A673 (cell line): ENCODE measurements at regions not wholly inside any gene's neighbourhood (a gene's known extent, or its start where the extent isn't known, plus 50 kb on each side); places are given as distances from the start of the nearest gene placed in this dataset.

ENCODE experiments used
- BruUV-seq: library from RNA; stranded (reverse); fragments of 400-500 nt; replicated peaks from 2 replicates; lab custom pipeline; 2021; lab: Mats Ljungman, UMichigan
- CTCF ChIA-PET: fragments of 300-600 bp; sonication (Branson Sonifier 250); formaldehyde crosslinking; loops from one replicate; lab custom pipeline; 2022; ENCODE audit warnings: antibody characterized with exemption; lab: Charles Lee
- POLR2A ChIA-PET: fragments of 300-600 bp; sonication (Branson Sonifier 250); formaldehyde crosslinking; loops from one replicate; lab custom pipeline; 2022; ENCODE audit warnings: antibody characterized with exemption; ENCODE audit not compliant: low non-redundant PET; lab: Charles Lee
- DNase-seq: peaks from one replicate; pipeline ENCODE4 v3.0.0-alpha.2; 2015; ENCODE audit warnings: low spot score
- H3K27ac ChIP-seq: fragments of 200-600 bp; sonication (generic); 2 replicates; pipeline ENCODE4 v1.5.1; 2016; ENCODE audit warnings: mixed run types, low read depth, mild to moderate bottlenecking, mixed read lengths, antibody characterized with exemption, low read length; ENCODE audit not compliant: poor library complexity, severe bottlenecking
- H3K27me3 ChIP-seq: fragments of 200-600 bp; sonication (generic); replicated peaks from 2 replicates; pipeline ENCODE4 v1.6.1; 2017; ENCODE audit warnings: mixed run types, low read depth, mild to moderate bottlenecking, mixed read lengths, antibody characterized with exemption, low read length; ENCODE audit not compliant: insufficient read depth, poor library complexity
- H3K36me3 ChIP-seq: fragments of 200-600 bp; sonication (generic); 2 replicates; pipeline ENCODE4 v1.6.1; 2016; ENCODE audit warnings: mixed run types, mild to moderate bottlenecking, mixed read lengths, antibody characterized with exemption, low read length; ENCODE audit not compliant: insufficient read depth, poor library complexity, severe bottlenecking
- H3K4me1 ChIP-seq: fragments of 200-600 bp; sonication (generic); 2 replicates; pipeline ENCODE4 v1.6.1; 2017; ENCODE audit warnings: mixed run types, mild to moderate bottlenecking, mixed read lengths, antibody characterized with exemption, low read length; ENCODE audit not compliant: insufficient read depth, poor library complexity, severe bottlenecking
- H3K4me3 ChIP-seq: fragments of 200-600 bp; sonication (generic); 2 replicates; pipeline ENCODE4 v1.5.1; 2016; ENCODE audit warnings: low read depth, mixed run types, mild to moderate bottlenecking, mixed read lengths, low read length; ENCODE audit not compliant: poor library complexity, severe bottlenecking
- H3K9me3 ChIP-seq: fragments of 200-600 bp; sonication (generic); 2 replicates; pipeline ENCODE4 v1.6.1; 2016; ENCODE audit warnings: mixed run types, low read depth, mild to moderate bottlenecking, mixed read lengths, antibody characterized with exemption, low read length; ENCODE audit not compliant: poor library complexity, severe bottlenecking
- EZH2 ChIP-seq: fragments of 200-600 bp; sonication (generic); IDR thresholded peaks from 2 replicates; pipeline ENCODE4 v1.6.1; 2017; ENCODE audit warnings: borderline replicate concordance, low read depth, mild to moderate bottlenecking, mixed read lengths, antibody characterized with exemption, low read length; ENCODE audit not compliant: poor library complexity, severe bottlenecking
- intact Hi-C: fragments of 100-400 bp; cut with micrococcal nuclease; formaldehyde crosslinking; loops from one replicate; pipeline ENCODE4 v1.10.0; 2022; ENCODE audit not compliant: unreplicated experiment
- TF ChIP-seq, protein P1 (sequence below): fragments of 300-800, 200-600 bp; sonication (generic); conservative IDR thresholded peaks from 2 replicates; pipeline ENCODE4 v1.5.1; 2017; ENCODE audit warnings: low read depth, mild to moderate bottlenecking, antibody characterized with exemption, low read length, moderate library complexity, mixed read lengths

DNA sequence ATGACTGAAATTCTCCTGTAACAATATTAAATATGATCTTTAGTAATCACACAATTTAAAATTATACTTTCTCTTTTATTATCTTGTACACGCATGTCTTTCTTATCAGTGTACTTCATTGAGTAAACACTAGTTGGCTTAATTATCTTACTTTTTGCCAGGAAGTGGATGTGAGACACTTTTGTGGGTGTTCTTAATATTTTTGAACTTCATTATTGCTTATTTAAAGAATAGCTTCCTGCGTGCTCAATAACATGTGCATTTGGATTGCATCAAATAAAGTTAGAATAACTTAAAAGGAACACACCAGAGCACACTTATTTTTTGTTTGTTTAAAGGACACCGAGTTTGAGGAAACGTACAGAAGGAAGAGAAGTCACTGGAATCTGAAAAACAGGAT is 128.5 kb upstream of the VEGFC start:
- Histone ChIP-seq H3K27me3 (no peaks in the 10 kb centered on the region), H3K4me1 (no peaks in the 10 kb centered on the region), H3K4me3 (no peak overlapping the region), H3K27ac (no peak overlapping the region), H3K36me3 (no peaks in the 10 kb centered on the region), H3K9me3 (no peaks in the 10 kb centered on the region)
- CTCF ChIA-PET: no interaction called here
- intact Hi-C loops: no loop called here
- no TSS peak for BruUV-seq
- POLR2A ChIA-PET: no interaction called here
- DNase-seq: no peak
- TF ChIP-seq, protein P1, sequence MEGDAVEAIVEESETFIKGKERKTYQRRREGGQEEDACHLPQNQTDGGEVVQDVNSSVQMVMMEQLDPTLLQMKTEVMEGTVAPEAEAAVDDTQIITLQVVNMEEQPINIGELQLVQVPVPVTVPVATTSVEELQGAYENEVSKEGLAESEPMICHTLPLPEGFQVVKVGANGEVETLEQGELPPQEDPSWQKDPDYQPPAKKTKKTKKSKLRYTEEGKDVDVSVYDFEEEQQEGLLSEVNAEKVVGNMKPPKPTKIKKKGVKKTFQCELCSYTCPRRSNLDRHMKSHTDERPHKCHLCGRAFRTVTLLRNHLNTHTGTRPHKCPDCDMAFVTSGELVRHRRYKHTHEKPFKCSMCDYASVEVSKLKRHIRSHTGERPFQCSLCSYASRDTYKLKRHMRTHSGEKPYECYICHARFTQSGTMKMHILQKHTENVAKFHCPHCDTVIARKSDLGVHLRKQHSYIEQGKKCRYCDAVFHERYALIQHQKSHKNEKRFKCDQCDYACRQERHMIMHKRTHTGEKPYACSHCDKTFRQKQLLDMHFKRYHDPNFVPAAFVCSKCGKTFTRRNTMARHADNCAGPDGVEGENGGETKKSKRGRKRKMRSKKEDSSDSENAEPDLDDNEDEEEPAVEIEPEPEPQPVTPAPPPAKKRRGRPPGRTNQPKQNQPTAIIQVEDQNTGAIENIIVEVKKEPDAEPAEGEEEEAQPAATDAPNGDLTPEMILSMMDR: no peak
- TF ChIP-seq EZH2: no peak

DNA sequence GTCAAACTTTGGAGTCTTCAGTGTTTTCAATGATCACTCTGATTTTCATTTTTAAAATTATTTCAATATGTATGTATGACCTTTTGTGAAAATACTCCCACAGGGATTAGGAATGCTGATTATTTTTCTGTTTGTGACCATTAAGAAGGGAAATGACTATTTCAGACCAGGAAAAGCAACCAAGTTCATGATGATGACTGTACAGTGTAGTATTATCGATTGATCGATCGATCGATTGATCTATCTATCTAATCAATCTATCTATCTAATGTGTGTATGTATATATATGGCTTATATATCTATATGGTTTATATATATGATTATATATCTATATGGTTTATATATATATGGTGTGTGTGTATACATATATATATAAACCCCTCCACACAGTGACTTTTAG is 131.5 kb upstream of the VEGFC start:
- CTCF ChIA-PET: no interaction called here
- BruUV-seq: no TSS peak
- DNase-seq: no peak
- no peak overlapping the region for H3K27ac ChIP-seq
- H3K4me3 ChIP-seq: no peak overlapping the region
- no peaks in the 10 kb centered on the region for H3K27me3 ChIP-seq
- POLR2A ChIA-PET: no interaction called here
- TF ChIP-seq, protein P1: no peak
- TF ChIP-seq EZH2: no peak
- no peaks in the 10 kb centered on the region for H3K9me3 ChIP-seq
- H3K36me3 ChIP-seq: no peaks in the 10 kb centered on the region
- intact Hi-C loops: no loop called here
- peaks cover 7% of the 10 kb centered on the region for H3K4me1 ChIP-seq

DNA sequence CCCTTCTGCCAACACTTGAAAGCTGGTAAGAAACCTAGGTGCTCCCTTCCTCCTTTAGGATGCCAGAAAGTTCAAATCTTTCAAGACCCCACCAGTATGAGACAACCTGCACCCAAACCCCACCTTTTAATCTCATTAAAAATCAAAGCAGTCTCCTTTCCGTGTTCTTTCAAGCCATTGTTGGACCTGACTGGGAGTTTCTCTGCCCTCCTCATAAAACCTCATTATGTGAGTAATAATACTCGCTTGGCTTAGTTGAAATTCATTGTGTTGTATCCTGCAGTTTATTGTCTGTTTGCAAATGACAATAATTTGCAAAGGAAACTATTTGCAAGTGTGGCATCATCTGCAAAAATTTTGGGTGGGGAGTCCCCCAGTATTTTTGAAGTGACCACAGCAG is 133.2 kb upstream of the VEGFC start:
- Histone ChIP-seq H3K36me3 (no peaks in the 10 kb centered on the region), H3K4me1 (peaks cover 7% of the 10 kb centered on the region), H3K27me3 (no peaks in the 10 kb centered on the region), H3K9me3 (no peaks in the 10 kb centered on the region), H3K4me3 (no peak overlapping the region), H3K27ac (no peak overlapping the region)
- no peak for TF ChIP-seq EZH2
- TF ChIP-seq, protein P1: no peak
- no peak for DNase-seq
- ChIA-PET POLR2A (no interaction called here), CTCF (no interaction called here)
- no TSS peak for BruUV-seq
- intact Hi-C loops: no loop called here
